OCI-LY1 (cell line): ENCODE measurements at regions not wholly inside any gene's neighbourhood (a gene's known extent, or its start where the extent isn't known, plus 50 kb on each side); places are given as distances from the start of the nearest gene placed in this dataset.
"Not testable (repeated sequence)": the region's sequence is repeated elsewhere in the genome, so short reads cannot be mapped to it uniquely, and the experiment has no call there.

ENCODE experiments used
- H2AFZ ChIP-seq: fragments of 200-600 bp; sonication (generic), shearing (Covaris generic); 2 replicates; pipeline ENCODE4 v1.6.0; 2014; ENCODE audit warnings: antibody characterized with exemption, mild to moderate bottlenecking, low read length
- H3F3A ChIP-seq: fragments of 200-600 bp; sonication (generic), shearing (Covaris generic); 2 replicates; pipeline ENCODE4 v1.6.0; 2014; ENCODE audit warnings: mild to moderate bottlenecking, antibody characterized with exemption, low read length, moderate library complexity; ENCODE audit not compliant: insufficient read depth
- H3K27ac ChIP-seq: fragments of 200-600 bp; sonication (generic); 2 replicates; pipeline ENCODE4 v1.5.1; 2014; ENCODE audit warnings: low read length, mixed run types, mild to moderate bottlenecking, low read depth; ENCODE audit not compliant: poor library complexity, severe bottlenecking
- H3K27me3 ChIP-seq: fragments of 200-600 bp; sonication (generic); 2 replicates; pipeline ENCODE4 v1.6.0; 2014; ENCODE audit warnings: antibody characterized with exemption, mild to moderate bottlenecking, low read length, moderate library complexity; ENCODE audit not compliant: insufficient read depth
- H3K36me3 ChIP-seq: fragments of 200-600 bp; sonication (generic); 2 replicates; pipeline ENCODE4 v1.6.1; 2014; ENCODE audit warnings: mild to moderate bottlenecking, antibody characterized with exemption, low read length, moderate library complexity, mixed read lengths; ENCODE audit not compliant: insufficient read depth
- H3K4me1 ChIP-seq: fragments of 200-600 bp; sonication (generic); 2 replicates; pipeline ENCODE4 v1.5.1; 2014; ENCODE audit warnings: mild to moderate bottlenecking, low read length, moderate library complexity; ENCODE audit not compliant: insufficient read depth, severe bottlenecking
- H3K4me2 ChIP-seq: fragments of 200-600 bp; sonication (generic), shearing (Covaris generic); 2 replicates; pipeline ENCODE4 v1.6.1; 2014; ENCODE audit warnings: low read length
- H3K4me3 ChIP-seq: fragments of 200-600 bp; sonication (generic); 2 replicates; pipeline ENCODE4 v1.5.1; 2014; ENCODE audit warnings: low read length, low read depth, mild to moderate bottlenecking, mixed read lengths; ENCODE audit not compliant: poor library complexity, severe bottlenecking
- H3K79me2 ChIP-seq: fragments of 200-600 bp; shearing (Covaris generic); 2 replicates; pipeline ENCODE4 v1.6.1; 2016; ENCODE audit warnings: mixed run types, low read length, mixed read lengths; ENCODE audit not compliant: insufficient read depth
- H3K9ac ChIP-seq: fragments of 200-600 bp; sonication (generic), shearing (Covaris generic); 2 replicates; pipeline ENCODE4 v1.6.1; 2014; ENCODE audit warnings: mild to moderate bottlenecking, low read length, mixed read lengths
- H3K9me2 ChIP-seq: fragments of 200-600 bp; sonication (generic), shearing (Covaris generic); 2 replicates; pipeline ENCODE4 v1.6.1; 2014; ENCODE audit warnings: low read depth, mild to moderate bottlenecking, low read length, mixed read lengths
- H3K9me3 ChIP-seq: fragments of 200-600 bp; shearing (Covaris generic); 2 replicates; pipeline ENCODE4 v1.6.1; 2014; ENCODE audit warnings: low read length, mixed read lengths
- H4K20me1 ChIP-seq: fragments of 200-600 bp; sonication (generic), shearing (Covaris generic); 2 replicates; pipeline ENCODE4 v1.6.0; 2016; ENCODE audit warnings: mild to moderate bottlenecking, low read length; ENCODE audit not compliant: insufficient read depth
- CTCF ChIP-seq: fragments of 200-600 bp; sonication (generic), shearing (Covaris generic); IDR thresholded peaks from 2 replicates; pipeline ENCODE4 v1.5.1; 2017; ENCODE audit warnings: mild to moderate bottlenecking, antibody characterized with exemption, low read length, moderate library complexity, mixed read lengths
- EZH2 ChIP-seq: fragments of 200-600 bp; sonication (generic), shearing (Covaris generic); IDR thresholded peaks from 2 replicates; pipeline ENCODE4 v1.8.0; 2017; ENCODE audit warnings: borderline replicate concordance, mixed run types, mild to moderate bottlenecking, antibody characterized with exemption, low read length, moderate library complexity, mixed read lengths

GRCh38 chrX:65406532-65406931 is 128.1 kb downstream of the LAS1L start:
- H3K9ac ChIP-seq = no peak overlapping the region
- H3F3A ChIP-seq = no peaks in the 10 kb centered on the region
- H3K9me2 ChIP-seq = no peaks in the 10 kb centered on the region
- H3K4me3 ChIP-seq = no peak overlapping the region
- no peak overlapping the region for H2AFZ ChIP-seq
- H3K27me3 ChIP-seq = no peaks in the 10 kb centered on the region
- no peaks in the 10 kb centered on the region for H3K79me2 ChIP-seq
- no peaks in the 10 kb centered on the region for H3K9me3 ChIP-seq
- no peaks in the 10 kb centered on the region for H4K20me1 ChIP-seq
- H3K4me1 ChIP-seq = no peaks in the 10 kb centered on the region
- H3K27ac ChIP-seq = no peak overlapping the region
- H3K4me2 ChIP-seq = no peak overlapping the region
- TF ChIP-seq EZH2 = no peak
- no peak for TF ChIP-seq CTCF
- no peaks in the 10 kb centered on the region for H3K36me3 ChIP-seq

- Histone ChIP-seq H3K9me3 (no peaks in the 10 kb centered on the region), H3K27ac (no peak overlapping the region), H3K9me2 (no peaks in the 10 kb centered on the region), H4K20me1 (no peaks in the 10 kb centered on the region), H3K4me1 (no peaks in the 10 kb centered on the region), H3K79me2 (no peaks in the 10 kb centered on the region), H2AFZ (no peak overlapping the region), H3K36me3 (no peaks in the 10 kb centered on the region), H3K4me3 (no peak overlapping the region), H3F3A (no peaks in the 10 kb centered on the region), H3K27me3 (no peaks in the 10 kb centered on the region), H3K4me2 (no peak overlapping the region), H3K9ac (no peak overlapping the region)
- no peak for TF ChIP-seq EZH2
- no peak for TF ChIP-seq CTCF
Measured at GRCh38 chrX:65392284-65392683, 142.3 kb downstream of the LAS1L start.

- H3K36me3 ChIP-seq, H3K79me2 ChIP-seq, H3F3A ChIP-seq, H3K4me2 ChIP-seq, H3K9ac ChIP-seq, H3K4me3 ChIP-seq, H3K4me1 ChIP-seq, H4K20me1 ChIP-seq, H3K27me3 ChIP-seq, H2AFZ ChIP-seq, H3K9me2 ChIP-seq, H3K9me3 ChIP-seq, H3K27ac ChIP-seq: not testable (repeated sequence)
Measured at GRCh38 chrX:65389120-65389519, 145.5 kb downstream of the LAS1L start.
